Omental fat pad (tissue), 3 donors: ENCODE measurements at regions not wholly inside any gene's neighbourhood (a gene's known extent, or its start where the extent isn't known, plus 50 kb on each side); places are given as distances from the start of the nearest gene placed in this dataset.

Experiments
- ATAC-seq: fragments of 150-250 bp; one replicate; pipeline ENCODE4 v1.9.1; 2016; ENCODE audit warnings: mild to moderate bottlenecking, moderate library complexity; ENCODE audit not compliant: low FRiP score
- DNase-seq: peaks from one replicate; pipeline ENCODE4 v3.0.0-alpha.2; 2019; ENCODE audit warnings: low spot score
- CTCF ChIP-seq, 3 donors: fragments of 450-650 bp; IDR thresholded peaks; one replicate each; pipeline ENCODE4 v1.5.1; 2016 to 2017; ENCODE audit warnings: antibody characterized with exemption in 3 of 3, mild to moderate bottlenecking in 3 of 3, moderate library complexity in 2 of 3

DNA sequence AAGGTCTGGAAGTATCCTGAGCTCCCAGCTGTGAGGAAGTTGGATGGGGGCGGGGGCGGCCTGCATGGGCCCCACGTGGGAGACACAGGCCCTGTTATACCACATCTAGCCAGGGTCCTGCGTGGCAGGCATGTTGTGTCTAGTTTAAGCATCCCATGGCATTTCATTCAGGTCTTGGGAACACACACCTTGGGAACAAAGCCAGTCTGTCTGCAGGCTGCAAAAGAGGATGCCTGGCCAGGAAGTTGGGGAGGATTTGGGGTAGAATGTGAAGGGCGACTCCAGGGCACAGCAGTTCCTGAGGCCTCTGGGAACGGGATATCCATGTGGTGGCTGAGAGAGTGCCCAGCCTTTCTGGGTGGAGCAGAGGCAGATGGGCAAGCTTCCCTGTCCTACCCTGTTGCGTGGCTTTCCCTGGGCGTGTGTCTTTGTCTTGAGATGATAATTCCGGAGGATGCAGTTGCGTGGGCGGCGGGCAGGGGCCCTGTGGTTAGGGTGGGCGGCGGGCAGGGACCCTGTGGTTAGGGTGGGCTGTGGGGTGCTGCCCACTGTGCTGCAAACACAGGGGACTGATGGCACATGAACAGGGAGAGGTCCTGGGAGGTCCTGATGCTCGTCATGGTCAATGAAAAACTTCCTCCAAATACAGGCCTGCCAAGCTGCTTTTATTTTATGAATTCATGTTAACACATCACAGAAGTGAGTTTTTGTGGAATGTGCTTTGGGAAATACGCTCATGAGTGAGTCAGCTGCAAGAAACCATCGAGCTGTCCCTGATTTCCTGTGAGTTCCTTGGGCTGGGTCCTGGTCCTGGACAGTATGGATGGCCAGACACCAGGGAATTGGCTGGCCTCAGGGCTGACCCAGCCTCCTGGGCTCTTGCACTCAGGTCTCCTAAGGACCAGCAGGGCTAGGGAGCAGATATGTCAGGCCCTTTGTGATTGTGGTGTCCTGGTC, 90.0 kb upstream of the HS6ST1 start:
- ATAC-seq, result no peak
- DNase-seq, result no peak
- no peak for TF ChIP-seq CTCF (IDR thresholded peaks at IDR 0.05)

DNA sequence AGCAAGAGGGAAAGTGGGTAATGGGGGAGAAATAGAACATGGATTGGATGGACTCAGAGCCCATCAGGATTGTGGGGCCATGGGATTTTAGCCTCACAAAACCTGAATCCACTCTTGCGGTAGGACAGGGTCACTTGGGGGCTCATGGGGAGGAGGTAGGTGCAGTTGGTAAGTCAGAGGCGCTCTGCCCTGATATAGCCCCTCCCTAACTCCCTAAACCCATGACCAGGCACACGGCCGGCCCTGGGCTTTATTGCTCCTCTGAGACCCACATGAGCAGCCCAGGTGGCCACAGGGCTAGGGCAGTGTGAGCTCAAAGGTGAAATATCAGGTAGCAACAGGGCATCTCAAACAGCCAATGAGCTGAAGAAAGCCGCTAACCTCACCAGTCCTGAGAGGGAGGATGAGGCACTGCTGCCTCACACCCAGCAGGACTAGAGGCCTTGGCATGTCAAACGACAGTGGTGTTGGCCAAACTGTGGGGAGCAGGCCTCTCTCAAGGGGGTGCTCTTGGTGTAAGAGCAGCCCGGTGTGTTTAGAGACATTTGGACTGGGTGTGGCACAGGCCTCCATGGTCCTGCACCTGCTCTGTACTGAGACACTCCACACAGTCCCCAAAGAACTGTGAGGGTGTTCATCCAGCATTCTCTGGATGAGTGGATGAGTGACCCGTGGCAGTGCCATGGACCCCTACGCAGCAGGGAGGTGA, 90.8 kb upstream of the HS6ST1 start:
- ATAC-seq, result no peak
- TF ChIP-seq CTCF (IDR thresholded peaks at IDR 0.05), result no peak

DNA sequence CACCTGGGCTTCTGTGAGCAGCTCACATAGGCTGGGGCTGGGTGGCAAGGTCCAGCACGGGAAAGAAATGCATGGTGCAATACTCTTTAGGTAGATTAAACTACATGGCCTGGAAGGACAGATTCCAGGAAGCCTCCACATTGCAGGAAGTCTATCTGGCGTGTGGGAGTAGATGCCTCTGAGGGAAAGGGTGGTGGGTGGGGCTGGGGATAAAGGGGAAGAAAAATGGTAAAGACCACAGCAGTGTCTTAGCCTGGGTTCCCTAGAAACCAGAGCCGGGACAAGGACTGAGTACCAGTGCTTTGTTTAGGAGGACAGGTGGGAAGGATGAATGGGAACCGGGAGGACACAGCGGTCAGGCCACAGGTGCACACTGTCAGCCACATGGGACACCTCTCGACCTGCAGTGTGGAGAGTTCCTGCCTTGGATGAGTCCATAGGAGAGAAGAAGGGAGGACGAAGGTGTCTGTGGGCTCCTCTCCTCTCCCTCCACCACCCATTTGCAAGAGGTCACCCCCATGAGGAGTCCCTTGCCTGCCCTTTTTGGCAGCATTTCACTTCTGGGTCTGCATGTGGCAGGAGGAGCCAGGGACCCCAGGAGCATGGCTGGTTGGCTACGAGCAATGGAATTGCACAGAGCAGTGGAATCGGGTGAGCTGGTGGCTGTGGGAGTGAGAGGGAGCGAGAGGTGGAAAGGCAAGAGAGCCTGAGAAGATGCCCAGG, 91.5 kb upstream of the HS6ST1 start:
- ATAC-seq (no peak), DNase-seq (no peak)
- TF ChIP-seq CTCF (IDR thresholded peaks at IDR 0.05), result no peak

More for the DNA sequence above, 90.8 kb upstream of the HS6ST1 start:
- no peak for DNase-seq

DNA sequence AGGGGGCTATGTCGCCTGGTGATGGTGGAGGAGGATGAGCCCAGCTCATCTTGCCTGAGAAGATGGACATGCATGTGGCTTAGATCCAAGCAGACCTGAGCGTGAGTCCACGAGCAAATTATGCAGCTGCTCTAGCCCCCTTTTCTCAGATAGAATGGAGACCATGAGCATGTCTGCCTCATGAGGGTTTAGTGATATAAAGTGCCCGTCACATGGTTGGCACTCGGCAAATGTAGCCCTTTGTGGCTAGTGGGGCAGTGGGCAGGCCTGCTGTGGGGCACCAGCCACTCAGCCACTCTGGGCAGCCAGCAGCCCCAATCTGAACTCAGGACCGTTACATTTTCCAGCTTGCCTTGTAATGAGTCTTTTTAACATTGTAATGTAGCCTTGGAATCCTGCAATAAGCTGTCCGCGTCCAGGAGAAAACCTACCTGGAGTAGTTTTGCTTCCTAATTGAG, 92.1 kb upstream of the HS6ST1 start:
- no peak for DNase-seq
- no peak for TF ChIP-seq CTCF (IDR thresholded peaks at IDR 0.05)
- no peak for ATAC-seq

GRCh38 chr2:128411431-128411830, 92.8 kb upstream of the HS6ST1 start:
- no peak for ATAC-seq
- TF ChIP-seq CTCF (IDR thresholded peaks at IDR 0.05), result no peak
- no peak for DNase-seq

GRCh38 chr2:128412181-128412871, 93.7 kb upstream of the HS6ST1 start:
- no peak for TF ChIP-seq CTCF (IDR thresholded peaks at IDR 0.05)
- DNase-seq (no peak), ATAC-seq (no peak)
